Mesendoderm (in vitro differentiated cells): ENCODE measurements at regions not wholly inside any gene's neighbourhood (a gene's known extent, or its start where the extent isn't known, plus 50 kb on each side); places are given as distances from the start of the nearest gene placed in this dataset.

Experiments
- DNase-seq: peaks from one replicate; pipeline ENCODE4 v3.0.0; 2013
- H2AK5ac ChIP-seq: 2 replicates; pipeline ENCODE4 v1.6.1; 2013; ENCODE audit warnings: low read length, inconsistent platforms
- H2BK120ac ChIP-seq: 2 replicates; pipeline ENCODE4 v1.6.1; 2013; ENCODE audit warnings: low read depth, mild to moderate bottlenecking, low read length, moderate library complexity, mixed read lengths
- H2BK15ac ChIP-seq: replicated peaks from 2 replicates; pipeline ENCODE4 v1.6.1; 2013; ENCODE audit warnings: low read depth, mild to moderate bottlenecking, moderate library complexity
- H2BK5ac ChIP-seq: 2 replicates; pipeline ENCODE4 v1.6.1; 2013; ENCODE audit warnings: low read length, inconsistent platforms
- H3K18ac ChIP-seq: 2 replicates; pipeline ENCODE4 v1.6.1; 2013; ENCODE audit warnings: mild to moderate bottlenecking, low read length, mixed read lengths
- H3K23ac ChIP-seq: one replicate; pipeline ENCODE4 v1.6.1; 2013; ENCODE audit warnings: low read length
- H3K27ac ChIP-seq: 2 replicates; pipeline ENCODE4 v1.5.1; 2013; ENCODE audit warnings: low read depth, mild to moderate bottlenecking, inconsistent platforms, low read length, moderate library complexity
- H3K27me3 ChIP-seq: 2 replicates; pipeline ENCODE4 v1.6.1; 2013; ENCODE audit warnings: low read length, control low read depth, mild to moderate bottlenecking, inconsistent platforms; ENCODE audit not compliant: insufficient read depth, poor library complexity
- H3K36me3 ChIP-seq: 2 replicates; pipeline ENCODE4 v1.6.1; 2013; ENCODE audit warnings: low read length, inconsistent platforms; ENCODE audit not compliant: control insufficient read depth, insufficient read depth
- H3K4ac ChIP-seq: one replicate; pipeline ENCODE4 v1.6.1; 2013; ENCODE audit warnings: low read depth, mild to moderate bottlenecking, low read length, moderate library complexity
- H3K4me1 ChIP-seq: 2 replicates; pipeline ENCODE4 v1.6.1; 2013; ENCODE audit warnings: low read depth, low read length, inconsistent platforms; ENCODE audit not compliant: control insufficient read depth
- H3K4me2 ChIP-seq: 2 replicates; pipeline ENCODE4 v1.6.1; 2013; ENCODE audit warnings: low read length
- H3K4me3 ChIP-seq: 2 replicates; pipeline ENCODE4 v1.5.1; 2013; ENCODE audit warnings: mild to moderate bottlenecking, low read length
- H3K56ac ChIP-seq: one replicate; pipeline ENCODE4 v1.6.1; 2013; ENCODE audit warnings: low read length
- H3K79me1 ChIP-seq: 2 replicates; pipeline ENCODE4 v1.6.1; 2013; ENCODE audit warnings: low read length, inconsistent platforms
- H3K79me2 ChIP-seq: 2 replicates; pipeline ENCODE4 v1.6.1; 2013; ENCODE audit warnings: mild to moderate bottlenecking, low read length; ENCODE audit not compliant: control insufficient read depth, insufficient read depth
- H3K9ac ChIP-seq: 2 replicates; pipeline ENCODE4 v1.6.1; 2013; ENCODE audit warnings: low read length, inconsistent platforms
- H4K5ac ChIP-seq: one replicate; pipeline ENCODE4 v1.6.1; 2013; ENCODE audit warnings: low read length
- H4K8ac ChIP-seq: one replicate; pipeline ENCODE4 v1.6.1; 2013; ENCODE audit warnings: low read depth, mild to moderate bottlenecking, control low read depth, low read length, moderate library complexity
- WGBS: extraction: QIAGEN DNeasy Blood & Tissue Kit; methylation state at CpG from one replicate; pipeline ENCODE4 v1.1.7; 2013; ENCODE audit warnings: low lambda C conversion rate, missing lambda C conversion rate; ENCODE audit not compliant: insufficient coverage; ENCODE audit errors: extremely low coverage; 5-methylcytosine and 5-hydroxymethylcytosine counted together

DNA sequence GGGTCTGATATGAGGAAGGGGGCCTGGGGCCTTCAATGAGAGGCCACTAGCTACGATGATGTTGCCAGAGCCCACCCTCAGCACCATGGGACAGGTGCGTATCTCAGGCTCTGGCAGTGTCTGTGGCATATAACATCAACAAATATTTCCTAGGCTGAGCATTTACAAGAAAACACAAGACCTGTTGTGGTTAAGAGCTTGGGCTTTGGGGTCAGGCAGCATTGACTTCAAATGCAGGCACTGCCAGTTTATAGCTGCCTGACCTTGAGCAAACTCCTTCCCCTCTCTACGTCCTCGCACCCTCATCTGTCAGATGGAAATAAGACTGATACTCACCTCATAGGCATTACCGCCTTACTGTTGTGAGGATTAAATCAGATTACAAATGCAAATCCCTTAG is 156.0 kb downstream of the KATNAL1 start:
- Histone ChIP-seq H3K4me3 (no peak overlapping the region), H2BK5ac (no peak overlapping the region), H3K79me2 (no peaks in the 10 kb centered on the region), H3K4me2 (no peak overlapping the region), H4K5ac (no peak overlapping the region), H3K79me1 (no peaks in the 10 kb centered on the region), H3K4ac (no peak overlapping the region), H3K23ac (no peak overlapping the region), H2BK15ac (no peak overlapping the region), H3K27me3 (no peaks in the 10 kb centered on the region), H3K56ac (no peak overlapping the region), H3K18ac (no peak overlapping the region), H3K9ac (no peak overlapping the region), H3K4me1 (no peaks in the 10 kb centered on the region), H2BK120ac (no peak overlapping the region), H4K8ac (no peak overlapping the region), H2AK5ac (no peak overlapping the region), H3K27ac (no peak overlapping the region), H3K36me3 (no peaks in the 10 kb centered on the region)
- DNase-seq, result no peak
- no CpG with 5 or more reads among the region's 5 CpGs for WGBS

GRCh38 chr13:30149248-30149647 is 158.1 kb downstream of the KATNAL1 start:
- Histone ChIP-seq H3K4me1 (no peaks in the 10 kb centered on the region), H3K23ac (no peak overlapping the region), H2BK15ac (no peak overlapping the region), H2BK120ac (no peak overlapping the region), H4K5ac (no peak overlapping the region), H3K27me3 (no peaks in the 10 kb centered on the region), H3K79me1 (no peaks in the 10 kb centered on the region), H3K18ac (no peak overlapping the region), H3K4me2 (no peak overlapping the region), H3K4me3 (no peak overlapping the region), H3K56ac (no peak overlapping the region), H4K8ac (no peak overlapping the region), H3K27ac (no peak overlapping the region), H2BK5ac (no peak overlapping the region), H3K9ac (no peak overlapping the region), H2AK5ac (no peak overlapping the region), H3K4ac (no peak overlapping the region), H3K79me2 (no peaks in the 10 kb centered on the region), H3K36me3 (no peaks in the 10 kb centered on the region)
- no peak for DNase-seq
- WGBS, result no CpG with 5 or more reads among the region's 2 CpGs

- Histone ChIP-seq H3K4ac (no peak overlapping the region), H3K23ac (no peak overlapping the region), H4K5ac (no peak overlapping the region), H3K18ac (no peak overlapping the region), H3K27me3 (no peaks in the 10 kb centered on the region), H3K9ac (no peak overlapping the region), H3K4me1 (no peaks in the 10 kb centered on the region), H3K4me2 (no peak overlapping the region), H3K36me3 (no peaks in the 10 kb centered on the region), H3K79me1 (no peaks in the 10 kb centered on the region), H3K79me2 (no peaks in the 10 kb centered on the region), H2BK5ac (no peak overlapping the region), H2BK120ac (no peak overlapping the region), H2AK5ac (no peak overlapping the region), H3K27ac (no peak overlapping the region), H4K8ac (no peak overlapping the region), H2BK15ac (no peak overlapping the region), H3K56ac (no peak overlapping the region), H3K4me3 (no peak overlapping the region)
- WGBS, result no CpG with 5 or more reads among the region's 8 CpGs
- no peak for DNase-seq
Observed at GRCh38 chr13:30148786-30149185, 158.6 kb downstream of the KATNAL1 start.

DNA sequence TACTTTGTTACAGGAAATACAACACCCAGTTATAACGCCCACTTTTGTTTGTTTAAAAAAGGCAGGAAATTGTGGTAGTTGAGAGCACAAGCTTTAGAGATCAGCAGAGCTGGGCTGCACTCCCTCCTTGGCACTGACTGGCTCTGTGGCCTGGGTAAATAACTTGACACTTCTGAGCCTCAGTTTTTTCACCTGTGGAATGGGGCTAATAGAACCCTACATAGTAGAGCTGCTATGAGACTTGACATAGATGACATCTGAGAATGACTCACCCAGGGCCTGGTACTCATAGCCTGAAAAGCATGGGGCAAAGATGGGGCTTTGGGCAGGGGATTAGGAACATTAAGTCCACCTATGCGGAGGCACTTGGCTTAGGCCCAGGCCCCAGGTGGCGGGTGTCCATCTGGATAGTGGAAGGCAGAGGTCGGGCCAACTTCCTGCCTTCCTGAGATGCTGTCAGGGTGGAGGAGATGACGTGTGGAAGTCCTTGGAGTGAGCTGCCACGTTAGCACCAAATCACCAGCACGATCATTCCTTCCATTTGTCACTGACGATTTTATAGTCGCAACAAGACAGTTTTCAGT is 159.1 kb downstream of the KATNAL1 start:
- WGBS, result no CpG with 5 or more reads among the region's 9 CpGs
- Histone ChIP-seq H2AK5ac (no peak overlapping the region), H2BK5ac (no peak overlapping the region), H3K56ac (no peak overlapping the region), H3K36me3 (no peaks in the 10 kb centered on the region), H3K4me2 (no peak overlapping the region), H4K5ac (no peak overlapping the region), H3K4me1 (no peaks in the 10 kb centered on the region), H4K8ac (no peak overlapping the region), H3K9ac (no peak overlapping the region), H3K27ac (no peak overlapping the region), H3K4me3 (no peak overlapping the region), H3K79me1 (no peaks in the 10 kb centered on the region), H2BK15ac (no peak overlapping the region), H3K23ac (no peak overlapping the region), H2BK120ac (no peak overlapping the region), H3K18ac (no peak overlapping the region), H3K4ac (no peak overlapping the region), H3K79me2 (no peaks in the 10 kb centered on the region), H3K27me3 (no peaks in the 10 kb centered on the region)
- no peak for DNase-seq

GRCh38 chr13:30147421-30147820 is 159.9 kb downstream of the KATNAL1 start:
- Histone ChIP-seq H3K27ac (no peak overlapping the region), H2AK5ac (no peak overlapping the region), H3K79me1 (no peaks in the 10 kb centered on the region), H2BK5ac (no peak overlapping the region), H3K36me3 (no peaks in the 10 kb centered on the region), H3K4me2 (no peak overlapping the region), H4K5ac (no peak overlapping the region), H3K4me3 (no peak overlapping the region), H3K27me3 (no peaks in the 10 kb centered on the region), H4K8ac (no peak overlapping the region), H3K56ac (no peak overlapping the region), H3K4ac (no peak overlapping the region), H3K4me1 (no peaks in the 10 kb centered on the region), H3K9ac (no peak overlapping the region), H3K79me2 (no peaks in the 10 kb centered on the region), H3K18ac (no peak overlapping the region), H3K23ac (no peak overlapping the region), H2BK15ac (no peak overlapping the region), H2BK120ac (no peak overlapping the region)
- DNase-seq, result no peak
- no CpG with 5 or more reads among the region's 2 CpGs for WGBS

- Histone ChIP-seq H2BK120ac (no peak overlapping the region), H4K5ac (no peak overlapping the region), H3K9ac (no peak overlapping the region), H3K18ac (no peak overlapping the region), H3K4me2 (no peak overlapping the region), H3K36me3 (no peaks in the 10 kb centered on the region), H2BK15ac (no peak overlapping the region), H3K27ac (no peak overlapping the region), H4K8ac (no peak overlapping the region), H2AK5ac (no peak overlapping the region), H3K4me3 (no peak overlapping the region), H2BK5ac (no peak overlapping the region), H3K79me2 (no peaks in the 10 kb centered on the region), H3K27me3 (no peaks in the 10 kb centered on the region), H3K4ac (no peak overlapping the region), H3K4me1 (no peaks in the 10 kb centered on the region), H3K23ac (no peak overlapping the region), H3K56ac (no peak overlapping the region), H3K79me1 (no peaks in the 10 kb centered on the region)
- no CpG with 5 or more reads among the region's 4 CpGs for WGBS
- no peak for DNase-seq
Observed at GRCh38 chr13:30147015-30147414, 160.3 kb downstream of the KATNAL1 start.
